A549 (cell line): ENCODE measurements at regions not wholly inside any gene's neighbourhood (a gene's known extent, or its start where the extent isn't known, plus 50 kb on each side); places are given as distances from the start of the nearest gene placed in this dataset.

Source experiments
- ATAC-seq, 2 experiments: fragments of 200-7000 bp in 1 of 2; fragments of >200 bp in 1 of 2; cut with Nextera tagmentation in 1 of 2; cut with Tn5 transposase in 1 of 2; 3 replicates each; pipeline versions ENCODE4 v1.8.0 to v1.9.1; 2018 to 2020; ENCODE audit warnings: mild to moderate bottlenecking in 1 of 2, moderate library complexity in 1 of 2
- CTCF ChIA-PET: fragments of 300-600 bp; sonication (Branson Sonifier 250); formaldehyde crosslinking; extraction: SDS; loops from one replicate; lab custom pipeline; 2021; ENCODE audit warnings: antibody characterized with exemption, inconsistent platforms; lab: Yijun Ruan, JAX
- POLR2A ChIA-PET: fragments of 350-600 bp; formaldehyde crosslinking; extraction: SDS; loops from one replicate; lab custom pipeline; 2021; ENCODE audit warnings: antibody characterized with exemption, inconsistent platforms; lab: Yijun Ruan, JAX
- DNase-seq, 2 experiments: peaks; one replicate each; pipeline versions ENCODE4 v3.0.0 to v3.0.0-alpha.2; 2011 to 2016; ENCODE audit warnings: low read depth in 1 of 2, low spot score in 1 of 2
- FAIRE-seq: peaks from 2 replicates; lab custom pipeline; 2011; peaks lifted over from hg19 to GRCh38; lab: Jason Lieb, UNC
- H3K27ac ChIP-seq, 2 experiments: fragments of >200 bp; sonication (Bioruptor Twin); formaldehyde crosslinking; 3 replicates each; pipeline ENCODE4 v1.5.1; 2016 to 2017
- H3K4me1 ChIP-seq: fragments of >200 bp; sonication (Bioruptor Twin); formaldehyde crosslinking; 3 replicates; pipeline ENCODE4 v1.6.1; 2016
- H3K4me2 ChIP-seq: fragments of >200 bp; sonication (Bioruptor Twin); formaldehyde crosslinking; 3 replicates; pipeline ENCODE4 v1.6.1; 2016
- H3K4me3 ChIP-seq: fragments of >200 bp; sonication (Bioruptor Twin); formaldehyde crosslinking; 3 replicates; pipeline ENCODE4 v1.5.1; 2016
- H3K9me3 ChIP-seq: fragments of >200 bp; sonication (Bioruptor Twin); formaldehyde crosslinking; 3 replicates; pipeline ENCODE4 v1.6.1; 2016
- BCL3 ChIP-seq: fragments of >200 bp; sonication (Bioruptor Twin); formaldehyde crosslinking; IDR thresholded peaks from 3 replicates; pipeline ENCODE4 v1.6.1; 2016
- BHLHE40 ChIP-seq: IDR thresholded peaks from 2 replicates; pipeline ENCODE4 v1.6.1; 2012; ENCODE audit warnings: low read depth, low read length, inconsistent platforms
- CBX2 ChIP-seq: fragments of 200-600 bp; sonication (generic); IDR thresholded peaks from 2 replicates; pipeline ENCODE4 v1.6.1; 2016; ENCODE audit warnings: low read depth, mild to moderate bottlenecking, borderline replicate concordance
- CBX8 ChIP-seq: fragments of 200-600 bp; sonication (generic); IDR thresholded peaks from 2 replicates; pipeline ENCODE4 v1.6.1; 2016
- CHD4 ChIP-seq: fragments of 200-600 bp; sonication (generic); IDR thresholded peaks from 2 replicates; pipeline ENCODE4 v1.6.1; 2016; ENCODE audit warnings: antibody characterized with exemption, mild to moderate bottlenecking, borderline replicate concordance
- ESRRA ChIP-seq: fragments of 150-350 bp; IDR thresholded peaks from 2 replicates; pipeline ENCODE4 v1.6.1; 2014; ENCODE audit warnings: mild to moderate bottlenecking, low read length, borderline replicate concordance
- FOSB ChIP-seq: fragments of 250-450 bp; sonication (Bioruptor Pico); IDR thresholded peaks from 2 replicates; pipeline ENCODE4 v1.5.0; 2020; ENCODE audit warnings: mild to moderate bottlenecking, moderate library complexity
- FOXS1 ChIP-seq: fragments of 250-450 bp; sonication (Bioruptor Pico); IDR thresholded peaks from 2 replicates; pipeline ENCODE4 v1.5.0; 2020; ENCODE audit warnings: mild to moderate bottlenecking, moderate library complexity
- HDAC2 ChIP-seq: fragments of 200-600 bp; sonication (generic); IDR thresholded peaks from 2 replicates; pipeline ENCODE4 v1.6.1; 2016
- HEYL ChIP-seq: fragments of 250-450 bp; sonication (Bioruptor Pico); IDR thresholded peaks from 2 replicates; pipeline ENCODE4 v1.8.0; 2021; ENCODE audit warnings: mild to moderate bottlenecking, moderate library complexity
- HMGXB4 ChIP-seq: fragments of 250-450 bp; sonication (Bioruptor Pico); IDR thresholded peaks from 2 replicates; pipeline ENCODE4 v1.5.0; 2021; ENCODE audit warnings: mild to moderate bottlenecking, moderate library complexity, borderline replicate concordance
- HOXB13 ChIP-seq: fragments of 250-450 bp; sonication (Bioruptor Pico); IDR thresholded peaks from 2 replicates; pipeline ENCODE4 v1.5.0; 2020; ENCODE audit warnings: low read depth, mild to moderate bottlenecking, moderate library complexity
- JUN ChIP-seq, 2 experiments: fragments of >200 bp; sonication (Bioruptor Twin); formaldehyde crosslinking; IDR thresholded peaks; 2 replicates in 1 of 2; 3 replicates in 1 of 2; pipeline ENCODE4 v1.6.1; 2016 to 2017
- KDM5A ChIP-seq: fragments of 200-600 bp; sonication (generic); IDR thresholded peaks from 2 replicates; pipeline ENCODE4 v1.6.1; 2016; ENCODE audit warnings: antibody characterized with exemption, mild to moderate bottlenecking
- MAFK ChIP-seq: fragments of 450-650 bp; IDR thresholded peaks from 2 replicates; pipeline ENCODE4 v1.6.1; 2014; ENCODE audit not compliant: partially characterized antibody
- MAX ChIP-seq: IDR thresholded peaks from 2 replicates; pipeline ENCODE4 v1.6.1; 2012
- MYC ChIP-seq: IDR thresholded peaks from 2 replicates; pipeline ENCODE4 v1.6.1; 2012; ENCODE audit warnings: mild to moderate bottlenecking, inconsistent platforms, low read length, improper control_type of control experiment, borderline replicate concordance
- NFE2L2 ChIP-seq: fragments of 150-350 bp; conservative IDR thresholded peaks from 2 replicates; pipeline ENCODE4 v1.6.1; 2014; ENCODE audit warnings: low read length
- PHF8 ChIP-seq: fragments of 200-600 bp; sonication (generic); IDR thresholded peaks from 2 replicates; pipeline ENCODE4 v1.6.1; 2016; ENCODE audit warnings: low read depth, mild to moderate bottlenecking, antibody characterized with exemption, moderate library complexity, borderline replicate concordance
- POLR2AphosphoS2 ChIP-seq: conservative IDR thresholded peaks from 2 replicates; pipeline ENCODE4 v1.6.1; 2012; ENCODE audit warnings: low read length, improper control_type of control experiment, inconsistent platforms
- REST ChIP-seq: fragments of 200-600 bp; sonication (generic); IDR thresholded peaks from 2 replicates; pipeline ENCODE4 v1.6.1; 2016; ENCODE audit warnings: antibody characterized with exemption, mild to moderate bottlenecking, moderate library complexity
- SREBF2 ChIP-seq: fragments of 450-650 bp; IDR thresholded peaks from 2 replicates; pipeline ENCODE4 v1.6.1; 2014; ENCODE audit warnings: mild to moderate bottlenecking, moderate library complexity
- USF2 ChIP-seq: fragments of 450-650 bp; IDR thresholded peaks from 2 replicates; pipeline ENCODE4 v1.6.1; 2014; ENCODE audit warnings: antibody characterized with exemption
- ZC3H11A ChIP-seq: fragments of 450-650 bp; IDR thresholded peaks from 2 replicates; pipeline ENCODE4 v1.6.1; 2014; ENCODE audit warnings: antibody characterized with exemption, mild to moderate bottlenecking
- ZFP36 ChIP-seq: fragments of 450-650 bp; IDR thresholded peaks from 2 replicates; pipeline ENCODE4 v1.6.1; 2014; ENCODE audit warnings: borderline replicate concordance; ENCODE audit not compliant: partially characterized antibody
- ZNF302 ChIP-seq: fragments of 250-450 bp; sonication (Bioruptor Pico); IDR thresholded peaks from 2 replicates; pipeline ENCODE4 v1.9.0; 2021; ENCODE audit warnings: inconsistent platforms, mild to moderate bottlenecking, moderate library complexity
- WGBS: methylation state at CpG from one replicate; pipeline ENCODE4 v1.1.6; 2017; ENCODE audit errors: missing lambda C conversion rate; 5-methylcytosine and 5-hydroxymethylcytosine counted together

GRCh38 chr4:58740897-58741296 lies 1630.7 kb upstream of the IGFBP7 start:
- DNase-seq (no peak), ATAC-seq (no peak), FAIRE-seq (no peak)
- Histone ChIP-seq H3K4me1 (no peaks in the 10 kb centered on the region), H3K4me2 (no peak overlapping the region), H3K27ac (no peak overlapping the region), H3K9me3 (no peaks in the 10 kb centered on the region), H3K4me3 (no peak overlapping the region)
- TF ChIP-seq ESRRA = no peak
- TF ChIP-seq USF2 = no peak
- TF ChIP-seq MAX = no peak
- TF ChIP-seq FOSB = no peak
- TF ChIP-seq REST = no peak
- no peak for TF ChIP-seq HEYL (CRISPR knock-in tag)
- no peak for TF ChIP-seq CHD4
- TF ChIP-seq HMGXB4 (CRISPR knock-in tag) = no peak
- no peak for TF ChIP-seq MAFK
- TF ChIP-seq ZNF302 = no peak
- TF ChIP-seq ZC3H11A = no peak
- TF ChIP-seq PHF8 = no peak
- TF ChIP-seq HDAC2 = no peak
- TF ChIP-seq CBX8 = no peak
- no peak for TF ChIP-seq BHLHE40
- no peak for TF ChIP-seq SREBF2
- TF ChIP-seq BCL3 = no peak
- ChIA-PET CTCF (no interaction called here), POLR2A (no interaction called here)

- FAIRE-seq (no peak), ATAC-seq (no peak), DNase-seq (no peak)
- no peak overlapping the region for H3K27ac ChIP-seq
- CTCF ChIA-PET = no interaction called here
- H3K4me3 ChIP-seq = no peak overlapping the region
- H3K9me3 ChIP-seq = no peaks in the 10 kb centered on the region
- no peaks in the 10 kb centered on the region for H3K4me1 ChIP-seq
- no peak overlapping the region for H3K4me2 ChIP-seq
- WGBS = 94% methylated on average over 1 of the region's 1 CpG
- POLR2A ChIA-PET = no interaction called here
- no peak for TF ChIP-seq HOXB13
- TF ChIP-seq MAX = no peak
- TF ChIP-seq HDAC2 = no peak
- TF ChIP-seq KDM5A = no peak
- TF ChIP-seq POLR2AphosphoS2 = no peak
- no peak for TF ChIP-seq REST
- TF ChIP-seq CBX8 = no peak
- no peak for TF ChIP-seq FOXS1 (CRISPR knock-in tag)
- no peak for TF ChIP-seq ZFP36
- TF ChIP-seq CBX2 = no peak
- no peak for TF ChIP-seq USF2
- no peak for TF ChIP-seq MYC
- TF ChIP-seq NFE2L2 = no peak
- TF ChIP-seq JUN (IDR thresholded peaks at IDR 0.05) = no peak
- TF ChIP-seq ZNF302 = no peak
These were observed 1629.1 kb upstream of the IGFBP7 start for GRCh38 chr4:58739275-58739674.
